ENCODE measurements at regions not wholly inside any gene's neighbourhood (a gene's known extent, or its start where the extent isn't known, plus 50 kb on each side); places are given as distances from the start of the nearest gene placed in this dataset.

GRCh38 chr12:3958534-3958933, 85.3 kb upstream of the PARP11 start:
- no peak for TF ChIP-seq EZH2phosphoT487 (IDR thresholded peaks at IDR 0.05; ENCODE audit: borderline replicate concordance, low read length)
- TF ChIP-seq CTCF (IDR thresholded peaks at IDR 0.05; ENCODE audit: low read depth, low read length, poor library complexity, severe bottlenecking), result no peak

Data from DOHH2 (cell line).